Gastrocnemius medialis (tissue), 4 donors: ENCODE measurements at regions not wholly inside any gene's neighbourhood (a gene's known extent, or its start where the extent isn't known, plus 50 kb on each side); places are given as distances from the start of the nearest gene placed in this dataset.

Experiments
- ATAC-seq, 2 donors: fragments of 150-250 bp; one replicate each; pipeline ENCODE4 v1.9.1; 2016
- DNase-seq, 2 donors: peaks; one replicate each; pipeline ENCODE4 v3.0.0-alpha.2; 2019
- H3K27ac ChIP-seq, 4 donors: fragments of 200-600 bp; sonication (generic); 1 replicate in 1 of 4; 2 replicates in 3 of 4; pipeline ENCODE4 v1.5.1; 2016 to 2018; ENCODE audit warnings: mild to moderate bottlenecking in 2 of 4, moderate library complexity in 1 of 4
- H3K27me3 ChIP-seq, 3 donors: fragments of 200-600 bp; sonication (generic) in 2 of 3; 1 replicate in 1 of 3; 2 replicates in 2 of 3; pipeline versions ENCODE4 v1.5.1 to v1.6.0; 2016 to 2019; ENCODE audit warnings: mild to moderate bottlenecking in 1 of 3, moderate library complexity in 1 of 3
- H3K36me3 ChIP-seq, 2 donors: fragments of 200-600 bp; sonication (generic) in 1 of 2; one replicate each; pipeline ENCODE4 v1.5.1; 2017 to 2018
- H3K4me1 ChIP-seq, 2 donors: fragments of 200-600 bp; sonication (generic) in 1 of 2; one replicate each; pipeline ENCODE4 v1.5.1; 2016 to 2017; ENCODE audit warnings: mild to moderate bottlenecking in 2 of 2
- H3K4me3 ChIP-seq, 4 donors: fragments of 200-600 bp; sonication (generic) in 3 of 4; 1 replicate in 1 of 4; 2 replicates in 3 of 4; pipeline ENCODE4 v1.5.1; 2016 to 2019; ENCODE audit warnings: mild to moderate bottlenecking in 2 of 4
- H3K9me3 ChIP-seq, 3 donors: fragments of 200-600 bp; sonication (generic) in 2 of 3; 1 replicate in 1 of 3; 2 replicates in 2 of 3; pipeline ENCODE4 v1.5.1; 2016 to 2019
- CTCF ChIP-seq, 5 experiments: fragments of 450-650 bp in 3 of 5; fragments of 200-600 bp in 2 of 5; sonication (generic) in 2 of 5; IDR thresholded peaks in 4 of 5; conservative IDR thresholded peaks in 1 of 5; 1 replicate in 4 of 5; 2 replicates in 1 of 5; pipeline ENCODE4 v1.5.1; 2016 to 2019; ENCODE audit warnings: antibody characterized with exemption in 5 of 5, mild to moderate bottlenecking in 3 of 5, moderate library complexity in 3 of 5
- POLR2A ChIP-seq, 2 donors: fragments of 450-650 bp; IDR thresholded peaks; one replicate each; pipeline ENCODE4 v1.6.1; 2017; ENCODE audit warnings: antibody characterized with exemption in 2 of 2, mild to moderate bottlenecking in 2 of 2, moderate library complexity in 2 of 2
- in situ Hi-C, 4 donors: fragments of 200-750 bp; cut with MboI; loops; one replicate each; pipeline versions ENCODE4 v1.15.0 to v1.8.0; 2017; ENCODE audit warnings: low sequenced_read_pairs in 4 of 4
- intact Hi-C: fragments of 100-400 bp; cut with DNase I; formaldehyde crosslinking; loops from one replicate; pipeline ENCODE4 v1.15.1; 2023; ENCODE audit warnings: low total_unique reads

- peak overlapping the region; percentile 36 to 58 (median 48) for H3K27ac ChIP-seq
- DNase-seq (no peak), ATAC-seq (no peak)
- intact Hi-C loops, result no loop called here
- peak overlapping the region in 1 of 4 donors; percentile 4 for H3K4me3 ChIP-seq
- TF ChIP-seq CTCF (IDR thresholded peaks at IDR 0.05 in 4 of 5, conservative IDR thresholded peaks at IDR 0.05 in 1 of 5) (no peak), POLR2A (IDR thresholded peaks at IDR 0.05) (no peak)
- no peaks in the 10 kb centered on the region for H3K36me3 ChIP-seq
- H3K9me3 ChIP-seq, result no peaks in the 10 kb centered on the region
- in situ Hi-C loops, result no loop called here
- no peaks in the 10 kb centered on the region for H3K27me3 ChIP-seq
- peaks cover 17 to 18% of the 10 kb centered on the region in 2 donors for H3K4me1 ChIP-seq
Measured at GRCh38 chr4:143285696-143286437, 50.8 kb upstream of the GAB1 start.

GRCh38 chr4:143286701-143287571 is 49.7 kb upstream of the GAB1 start:
- peaks cover 17 to 18% of the 10 kb centered on the region in 2 donors for H3K4me1 ChIP-seq
- DNase-seq (no peak), ATAC-seq (no peak)
- H3K27ac ChIP-seq, result peak overlapping the region; percentile 40 to 58 (median 48)
- no peaks in the 10 kb centered on the region for H3K36me3 ChIP-seq
- in situ Hi-C loops, result no loop called here
- no peaks in the 10 kb centered on the region for H3K27me3 ChIP-seq
- TF ChIP-seq CTCF (IDR thresholded peaks at IDR 0.05 in 4 of 5, conservative IDR thresholded peaks at IDR 0.05 in 1 of 5) (no peak), POLR2A (IDR thresholded peaks at IDR 0.05) (no peak)
- no peaks in the 10 kb centered on the region for H3K9me3 ChIP-seq
- intact Hi-C loops, result no loop called here
- peak overlapping the region in 1 of 4 donors; percentile 4 for H3K4me3 ChIP-seq
